HG03060 (cell line): ENCODE measurements at regions not wholly inside any gene's neighbourhood (a gene's known extent, or its start where the extent isn't known, plus 50 kb on each side); places are given as distances from the start of the nearest gene placed in this dataset.
"Not testable (repeated sequence)": the region's sequence is repeated elsewhere in the genome, so short reads cannot be mapped to it uniquely, and the experiment has no call there.

ENCODE experiments used
- ATAC-seq: cut with Tn5 transposase; IDR thresholded peaks from one replicate; pipeline ENCODE4 v1.9.1; 2021; ENCODE audit warnings: low read depth, moderate number of reproducible peaks; ENCODE audit not compliant: unreplicated experiment

GRCh38 chr5:52597625-52598024, 190.1 kb upstream of the ITGA1 start:
- no peak for ATAC-seq

- no peak for ATAC-seq
Observed at GRCh38 chr5:52598968-52599367, 188.7 kb upstream of the ITGA1 start.

DNA sequence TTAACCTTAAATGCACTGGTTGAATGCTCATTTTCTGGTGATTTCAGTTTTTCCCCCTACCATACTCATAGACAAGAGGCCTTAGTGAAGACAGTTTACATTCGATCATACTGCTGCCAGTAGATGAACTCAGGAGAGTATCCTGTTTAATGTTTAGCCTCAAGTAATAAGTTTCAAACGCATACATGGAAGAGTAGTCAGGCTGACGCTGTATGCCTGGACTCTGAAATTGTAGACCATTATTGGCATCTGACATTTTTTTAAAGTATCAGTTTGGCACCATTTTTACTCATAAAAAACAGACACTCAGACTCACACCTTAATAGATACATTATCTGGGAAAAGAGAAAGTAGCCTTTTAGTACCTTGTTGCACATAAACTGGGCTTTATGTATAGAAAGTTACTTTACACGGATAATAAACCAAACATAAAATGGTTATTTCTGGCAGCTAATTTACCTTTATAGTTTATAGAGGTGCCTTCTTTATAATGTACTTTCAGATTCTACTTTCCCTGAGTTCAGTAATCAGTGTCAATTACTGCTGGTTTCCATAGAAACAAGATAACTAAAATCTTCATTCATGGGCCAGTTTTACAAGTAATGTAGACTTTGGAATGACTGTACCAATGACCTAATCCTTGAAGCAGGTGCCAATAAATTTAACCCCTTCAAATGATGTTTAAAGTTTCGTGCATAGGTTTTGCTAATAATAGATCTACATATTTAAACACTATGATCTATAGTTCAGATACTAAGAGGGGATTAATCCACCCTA, 183.8 kb upstream of the ITGA1 start:
- no peak for ATAC-seq

- ATAC-seq = no peak
Observed at GRCh38 chr5:52605317-52606313, 182.1 kb upstream of the ITGA1 start.

- ATAC-seq = no peak
Observed at GRCh38 chr5:52607227-52607824, 180.4 kb upstream of the ITGA1 start.

- no peak for ATAC-seq
Observed at GRCh38 chr5:52620315-52620714, 167.4 kb upstream of the ITGA1 start.

DNA sequence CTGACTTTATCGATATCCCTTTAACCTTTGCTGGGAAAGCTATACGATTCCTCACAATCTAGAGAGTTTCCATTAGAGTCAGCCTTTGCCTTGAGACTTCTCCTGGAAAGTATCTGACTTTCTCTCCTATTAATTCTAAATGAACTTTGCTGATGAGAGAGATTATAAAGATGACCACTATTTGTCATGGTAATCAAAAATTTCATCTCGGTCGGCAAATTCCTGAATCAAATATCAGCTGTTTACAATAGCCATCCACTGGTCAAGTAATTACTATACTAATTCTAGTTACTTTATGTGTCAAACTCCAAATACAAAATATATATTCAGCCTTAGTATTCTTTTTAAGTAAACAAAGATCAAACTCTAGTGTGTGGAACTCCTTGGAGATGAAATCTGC, 164.4 kb upstream of the ITGA1 start:
- no peak for ATAC-seq

GRCh38 chr5:52624291-52624690, 163.4 kb upstream of the ITGA1 start:
- no peak for ATAC-seq

DNA sequence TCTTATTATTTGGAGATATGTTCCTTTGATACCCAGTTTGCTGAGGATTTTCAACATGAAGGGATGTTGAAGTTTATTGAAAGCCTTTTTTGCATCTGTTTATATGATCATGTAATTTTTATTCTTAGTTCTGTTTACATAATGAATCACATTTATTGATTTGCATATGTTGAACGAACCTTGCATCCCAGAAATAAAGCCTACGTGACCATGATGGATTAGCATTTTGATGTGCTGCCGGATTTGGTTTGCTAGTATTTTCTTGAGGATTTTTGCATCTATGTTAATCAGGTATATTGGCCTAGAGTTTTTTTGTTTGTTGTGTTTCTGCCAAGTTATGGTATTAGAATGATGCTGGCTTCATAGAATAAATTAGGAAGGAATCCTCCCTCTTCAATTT, 161.4 kb upstream of the ITGA1 start:
- no peak for ATAC-seq

DNA sequence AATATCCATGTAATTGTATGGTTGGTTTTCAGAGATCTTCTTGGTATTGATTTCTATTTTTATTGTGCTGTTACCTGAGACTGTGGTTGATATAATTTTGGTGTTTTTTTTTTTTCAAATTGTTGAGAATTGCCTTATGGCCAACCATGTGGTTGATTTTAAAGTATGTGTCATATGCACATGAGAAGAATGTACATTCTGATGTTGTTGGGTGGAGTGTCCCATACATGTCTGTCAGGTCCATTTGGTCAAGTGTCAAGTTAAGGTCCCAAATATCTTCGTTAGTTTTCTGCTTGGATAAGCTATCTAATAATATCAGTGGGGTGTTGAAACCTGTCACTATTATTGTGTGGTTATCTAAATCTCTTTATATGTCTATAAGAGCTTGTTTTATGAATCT, 160.0 kb upstream of the ITGA1 start:
- ATAC-seq = no peak

- ATAC-seq = no peak
Observed at GRCh38 chr5:52632281-52632680, 155.4 kb upstream of the ITGA1 start.

DNA sequence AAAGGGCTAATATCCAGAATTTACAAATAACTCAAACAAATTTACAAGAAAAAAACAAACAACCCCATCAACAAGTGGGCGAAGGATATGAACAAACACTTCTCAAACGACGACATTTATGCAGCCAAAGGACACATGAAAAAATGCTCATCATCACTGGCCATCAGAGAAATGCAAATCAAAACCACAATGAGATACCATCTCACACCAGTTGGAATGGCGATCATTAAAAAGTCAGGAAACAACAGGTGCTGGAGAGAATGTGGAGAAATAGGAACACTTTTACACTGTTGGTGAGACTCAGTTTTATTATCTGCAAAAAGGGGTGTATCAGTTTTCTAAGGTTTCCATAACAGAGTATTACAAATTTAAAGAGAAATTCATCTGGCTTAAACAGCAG, 153.5 kb upstream of the ITGA1 start:
- ATAC-seq = not testable (repeated sequence)

GRCh38 chr5:52638732-52639131, 149.0 kb upstream of the ITGA1 start:
- no peak for ATAC-seq

DNA sequence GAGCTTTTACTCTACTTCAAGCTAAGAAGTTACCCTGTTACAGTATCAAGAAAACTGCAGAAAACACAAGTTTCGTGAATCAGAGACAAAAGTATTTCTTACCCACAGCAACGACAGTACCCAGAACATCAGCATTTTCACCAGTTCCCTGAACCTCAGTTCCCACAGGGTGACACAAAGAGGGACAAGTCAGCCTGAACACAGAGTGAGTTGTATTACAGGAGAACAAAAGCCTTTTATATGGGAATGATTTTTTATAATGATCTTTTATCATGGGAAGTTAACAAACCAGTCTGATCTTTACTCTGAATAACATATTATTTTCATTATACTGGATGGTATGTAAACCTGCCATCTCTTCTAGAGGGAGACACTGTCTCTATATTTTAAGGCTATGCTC, 139.0 kb upstream of the ITGA1 start:
- no peak for ATAC-seq

DNA sequence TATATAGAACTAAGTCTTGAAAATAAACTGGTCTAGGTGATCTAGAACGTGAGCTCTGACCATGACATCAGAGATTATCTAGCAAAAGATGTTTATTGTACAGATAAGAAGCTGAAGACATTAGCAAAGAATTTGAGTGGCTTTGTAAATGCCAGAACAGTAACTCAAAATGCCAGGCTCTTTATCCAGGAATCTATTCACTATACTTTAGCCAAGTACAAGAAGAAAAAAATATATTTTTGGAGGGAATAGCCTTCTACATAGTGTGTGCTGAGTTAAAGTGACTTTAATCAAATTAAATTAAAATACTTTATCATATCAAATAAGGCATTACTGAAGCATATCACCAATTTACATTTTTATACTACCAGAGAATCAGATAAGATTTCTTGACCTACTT, 132.6 kb upstream of the ITGA1 start:
- ATAC-seq = no peak

DNA sequence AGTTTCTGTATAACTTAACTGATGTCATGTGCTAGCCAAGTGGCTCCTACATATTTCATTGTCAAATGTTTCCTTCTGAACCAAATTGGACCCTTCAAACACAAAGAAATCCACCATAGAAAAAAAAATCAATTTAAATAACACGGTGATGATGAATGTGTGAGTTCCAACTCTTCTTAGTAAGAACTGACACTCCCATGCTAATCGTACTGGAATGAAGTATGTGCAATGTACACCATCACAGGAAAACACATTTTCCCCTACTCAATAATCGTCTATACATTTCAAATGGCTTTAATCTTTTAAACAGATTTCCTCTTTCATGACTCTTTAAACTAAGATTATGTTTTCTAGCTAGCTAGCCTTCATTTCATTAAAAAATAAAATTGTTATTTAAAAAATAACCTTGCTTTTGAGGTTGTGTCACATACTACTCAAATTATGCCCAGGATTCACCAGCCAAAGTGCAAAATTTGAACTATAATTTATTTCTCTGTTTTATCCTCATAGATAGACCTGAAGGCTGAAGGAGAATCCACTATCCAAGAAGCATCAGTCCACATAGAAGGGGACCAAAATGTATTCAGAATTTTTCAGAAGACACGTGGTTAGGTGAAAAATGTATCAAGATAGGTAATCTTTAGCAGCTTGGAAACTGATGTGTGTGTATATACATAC, 131.0 kb upstream of the ITGA1 start:
- ATAC-seq = no peak

DNA sequence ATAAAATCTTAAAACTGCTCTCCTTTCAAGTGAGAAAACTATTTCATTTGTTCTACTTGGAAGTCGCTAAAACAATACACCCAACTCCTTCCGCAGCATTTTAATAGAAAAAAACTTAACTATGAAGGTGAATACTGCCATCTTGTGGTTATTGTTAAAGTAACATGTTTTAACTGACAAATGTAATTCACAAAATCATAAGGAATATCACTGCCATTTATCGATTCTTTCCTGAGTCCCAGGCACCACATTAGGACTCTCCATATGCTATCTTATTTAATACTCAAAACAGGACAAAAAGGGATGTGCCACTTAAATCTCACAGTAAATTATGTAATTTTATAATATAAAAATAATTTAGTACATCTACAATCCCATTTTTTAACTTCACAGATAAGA, 130.5 kb upstream of the ITGA1 start:
- no peak for ATAC-seq

DNA sequence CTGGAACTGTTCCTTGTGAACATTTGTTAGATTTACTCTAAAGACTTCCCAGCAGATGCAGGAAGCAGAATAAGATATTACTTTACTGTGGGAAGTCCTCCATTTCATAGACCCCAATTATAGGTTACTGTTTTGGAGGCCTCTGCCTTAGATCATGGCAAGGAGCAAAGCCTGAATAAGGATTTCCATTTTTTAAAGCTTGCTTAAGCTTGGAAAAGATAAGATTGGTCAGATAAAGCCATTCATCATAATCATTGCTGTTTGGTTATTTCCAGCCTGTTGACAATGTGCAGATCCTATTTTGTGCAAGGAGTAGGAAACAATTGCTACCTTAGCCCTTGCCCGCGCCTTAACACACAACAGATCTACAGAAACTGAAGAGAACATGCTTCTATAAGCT, 129.5 kb upstream of the ITGA1 start:
- ATAC-seq = no peak

GRCh38 chr5:52660621-52661020, 127.1 kb upstream of the ITGA1 start:
- ATAC-seq = no peak

DNA sequence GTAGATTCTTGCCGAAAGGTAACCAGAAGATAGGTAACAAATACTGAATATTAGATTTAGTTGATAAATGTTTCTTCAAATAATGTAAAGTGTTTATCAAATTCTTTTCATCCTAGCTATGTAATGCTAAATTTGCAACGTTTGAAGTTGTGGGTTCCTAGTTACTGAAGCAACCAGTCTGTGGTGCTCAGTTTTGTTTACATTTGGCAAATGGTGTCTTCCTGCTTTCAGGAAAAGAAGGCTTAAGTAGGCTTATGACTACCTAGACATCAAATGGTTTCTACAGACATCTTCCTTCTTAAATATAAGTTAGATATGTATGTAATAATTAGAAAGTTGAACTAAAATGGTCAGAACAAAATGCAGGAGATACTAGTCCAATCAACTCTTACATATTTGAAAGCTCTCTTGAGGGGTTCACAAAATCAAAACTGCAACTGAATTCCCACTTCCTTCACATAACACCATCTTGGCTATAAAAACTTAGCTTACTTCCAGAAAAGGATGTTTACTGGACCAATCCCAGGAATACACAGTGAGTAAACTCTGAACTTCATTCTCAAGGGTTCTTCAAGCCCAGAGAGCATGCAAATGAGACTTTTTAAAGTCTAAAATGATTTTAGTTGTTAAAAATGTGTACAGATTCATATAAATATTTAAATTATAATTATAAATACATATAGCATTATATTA, 125.7 kb upstream of the ITGA1 start:
- no peak for ATAC-seq
